ENCODE measurements at regions not wholly inside any gene's neighbourhood (a gene's known extent, or its start where the extent isn't known, plus 50 kb on each side); places are given as distances from the start of the nearest gene placed in this dataset.

GRCh38 chr13:39892721-39893685 lies 237.5 kb downstream of the COG6 start:
- DNase-seq (ENCODE audit: low spot score): no peak

- no peak for DNase-seq (ENCODE audit: low spot score)
Measured at GRCh38 chr13:39893808-39894207, 238.3 kb downstream of the COG6 start.

- DNase-seq (ENCODE audit: low spot score): no peak
Measured at GRCh38 chr13:39894586-39894985, 239.1 kb downstream of the COG6 start.

GRCh38 chr13:39895254-39895653 lies 239.8 kb downstream of the COG6 start:
- DNase-seq (ENCODE audit: low spot score): no peak

- DNase-seq (ENCODE audit: low spot score): no peak
Measured at GRCh38 chr13:39897636-39898035, 242.2 kb downstream of the COG6 start.

- DNase-seq (ENCODE audit: low spot score): no peak
Measured at GRCh38 chr13:39900106-39900750, 244.8 kb downstream of the COG6 start.

- no peak for DNase-seq (ENCODE audit: low spot score)
Measured at GRCh38 chr13:39904959-39905358, 249.5 kb downstream of the COG6 start.

GRCh38 chr13:39909634-39910033 lies 254.2 kb downstream of the COG6 start:
- no peak for DNase-seq (ENCODE audit: low spot score)

- no peak for DNase-seq (ENCODE audit: low spot score)
Measured at GRCh38 chr13:39910041-39910440, 254.6 kb downstream of the COG6 start.

- DNase-seq (ENCODE audit: low spot score): no peak
Measured at GRCh38 chr13:39910833-39911232, 255.4 kb downstream of the COG6 start.

GRCh38 chr13:39913339-39913738 lies 257.9 kb downstream of the COG6 start:
- DNase-seq (ENCODE audit: low spot score): no peak

- DNase-seq (ENCODE audit: low spot score): no peak
Measured at GRCh38 chr13:39913928-39914327, 258.5 kb downstream of the COG6 start.

GRCh38 chr13:39915418-39915817 lies 260.0 kb downstream of the COG6 start:
- DNase-seq (ENCODE audit: low spot score): no peak

- DNase-seq (ENCODE audit: low spot score): no peak
Measured at GRCh38 chr13:39916330-39916729, 260.9 kb downstream of the COG6 start.

GRCh38 chr13:39918620-39919236 lies 263.3 kb downstream of the COG6 start:
- DNase-seq (ENCODE audit: low spot score): no peak

GRCh38 chr13:39920613-39921012 lies 265.2 kb downstream of the COG6 start:
- no peak for DNase-seq (ENCODE audit: low spot score)

GRCh38 chr13:39926345-39926744 lies 270.9 kb downstream of the COG6 start:
- no peak for DNase-seq (ENCODE audit: low spot score)

GRCh38 chr13:39928261-39928660 lies 272.8 kb downstream of the COG6 start:
- no peak for DNase-seq (ENCODE audit: low spot score)

GRCh38 chr13:39929583-39929982 lies 274.1 kb downstream of the COG6 start:
- no peak for DNase-seq (ENCODE audit: low spot score)

GRCh38 chr13:39930060-39930459 lies 274.6 kb downstream of the COG6 start:
- DNase-seq (ENCODE audit: low spot score): no peak

- no peak for DNase-seq (ENCODE audit: low spot score)
Measured at GRCh38 chr13:39930544-39931444, 275.3 kb downstream of the COG6 start.
